GM12878 (cell line): ENCODE measurements at regions not wholly inside any gene's neighbourhood (a gene's known extent, or its start where the extent isn't known, plus 50 kb on each side); places are given as distances from the start of the nearest gene placed in this dataset.

Experiments
- ATAC-seq: fragments of 200-7000 bp; cut with Tn5 transposase; 3 replicates; pipeline ENCODE4 v1.9.1; 2020; ENCODE audit warnings: mild to moderate bottlenecking, moderate library complexity
- BruUV-seq: library from RNA; stranded (reverse); fragments of 400-500 nt; replicated peaks from 2 replicates; lab custom pipeline; 2021; lab: Mats Ljungman, UMichigan
- CTCF ChIA-PET: fragments of 300-600 bp; sonication (Branson Sonifier 250); formaldehyde crosslinking; extraction: SDS; loops from one replicate; lab custom pipeline; 2021; ENCODE audit warnings: inconsistent platforms; lab: Yijun Ruan, JAX
- POLR2A ChIA-PET: fragments of 350-600 bp; formaldehyde crosslinking; extraction: SDS; loops from one replicate; lab custom pipeline; 2021; ENCODE audit warnings: inconsistent platforms; lab: Charles Lee
- RAD21 ChIA-PET: fragments of 300-600 bp; sonication (Branson Sonifier 250); formaldehyde crosslinking; loops from one replicate; lab custom pipeline; 2023; ENCODE audit warnings: antibody characterized with exemption; ENCODE audit not compliant: unreplicated experiment; lab: Charles Lee
- SMC1A ChIA-PET: fragments of 300-600 bp; sonication (Branson Sonifier 250); formaldehyde crosslinking; loops from one replicate; lab custom pipeline; 2023; ENCODE audit not compliant: unreplicated experiment, uncharacterized antibody; lab: Charles Lee
- DNase-seq: peaks from one replicate; pipeline ENCODE4 v3.0.0-alpha.2; 2011; ENCODE audit warnings: low read depth, low spot score
- FAIRE-seq: peaks from 3 replicates; lab custom pipeline; 2011; peaks lifted over from hg19 to GRCh38; lab: Jason Lieb, UNC
- H2AFZ ChIP-seq: 2 replicates; pipeline ENCODE4 v1.6.0; 2011; ENCODE audit warnings: low read depth, low read length, control low read depth; ENCODE audit not compliant: control insufficient read depth
- H3K27ac ChIP-seq: 2 replicates; pipeline ENCODE4 v1.5.1; 2011; ENCODE audit warnings: control low read depth; ENCODE audit not compliant: control insufficient read depth, insufficient read depth
- H3K27me3 ChIP-seq, 2 experiments: replicated peaks in 1 of 2; 2 replicates each; pipeline versions ENCODE4 v1.6.0 to v1.6.1; 2011; ENCODE audit warnings: low read length in 1 of 2; ENCODE audit not compliant: control insufficient read depth in 2 of 2, insufficient read depth in 2 of 2
- H3K36me3 ChIP-seq, 2 experiments: 2 replicates each; pipeline ENCODE4 v1.5.1; 2011; ENCODE audit warnings: low read length in 1 of 2; ENCODE audit not compliant: control insufficient read depth in 2 of 2, insufficient read depth in 2 of 2
- H3K4me1 ChIP-seq: 2 replicates; pipeline ENCODE4 v1.6.1; 2011; ENCODE audit warnings: mild to moderate bottlenecking, low read length, moderate library complexity, mixed read lengths; ENCODE audit not compliant: control insufficient read depth, insufficient read depth
- H3K4me2 ChIP-seq: 2 replicates; pipeline ENCODE4 v1.6.0; 2011; ENCODE audit warnings: control low read depth; ENCODE audit not compliant: control insufficient read depth, insufficient read depth
- H3K4me3 ChIP-seq: fragments of 200-600 bp; sonication (generic); 2 replicates; pipeline ENCODE4 v1.5.1; 2016
- H3K79me2 ChIP-seq: 2 replicates; pipeline ENCODE4 v1.6.0; 2011; ENCODE audit warnings: low read length; ENCODE audit not compliant: control insufficient read depth, insufficient read depth
- H3K9ac ChIP-seq: 2 replicates; pipeline ENCODE4 v1.8.0; 2011; ENCODE audit warnings: low read length, control low read depth, mixed read lengths; ENCODE audit not compliant: control insufficient read depth, insufficient read depth
- H3K9me3 ChIP-seq: replicated peaks from 3 replicates; pipeline ENCODE4 v1.5.1; 2011; ENCODE audit warnings: mild to moderate bottlenecking, low read length; ENCODE audit not compliant: control insufficient read depth, insufficient read depth
- H4K20me1 ChIP-seq: 2 replicates; pipeline ENCODE4 v1.6.0; 2011; ENCODE audit not compliant: control insufficient read depth, insufficient read depth
- BHLHE40 ChIP-seq, 2 experiments: fragments of 450-650 bp in 1 of 2; IDR thresholded peaks; 2 replicates each; pipeline ENCODE4 v1.6.1; 2011 to 2017; ENCODE audit warnings: low read depth in 2 of 2, borderline replicate concordance in 1 of 2, improper control_type of control experiment in 1 of 2, low read length in 1 of 2, mild to moderate bottlenecking in 1 of 2
- CBFB ChIP-seq: IDR thresholded peaks from 2 replicates; pipeline ENCODE4 v1.6.1; 2016; ENCODE audit warnings: antibody characterized with exemption, low read depth
- EGR1 ChIP-seq, 2 experiments: IDR thresholded peaks; 1 replicate in 1 of 2; 2 replicates in 1 of 2; pipeline ENCODE4 v1.6.1; 2011 to 2012; ENCODE audit warnings: low read depth in 2 of 2, low read length in 2 of 2, borderline replicate concordance in 1 of 2, mild to moderate bottlenecking in 1 of 2, moderate library complexity in 1 of 2
- HDAC6 ChIP-seq: fragments of 200-600 bp; sonication (generic); IDR thresholded peaks from one replicate; pipeline ENCODE4 v1.8.0; 2017; ENCODE audit warnings: antibody characterized with exemption; ENCODE audit not compliant: unreplicated experiment
- NBN ChIP-seq: fragments of 450-650 bp; IDR thresholded peaks from 2 replicates; pipeline ENCODE4 v1.6.1; 2016
- NFXL1 ChIP-seq: fragments of 450-650 bp; IDR thresholded peaks from 2 replicates; pipeline ENCODE4 v1.6.1; 2017; ENCODE audit warnings: antibody characterized with exemption, mild to moderate bottlenecking, borderline replicate concordance
- SIX5 ChIP-seq: IDR thresholded peaks from 2 replicates; pipeline ENCODE4 v1.6.1; 2011; ENCODE audit warnings: mild to moderate bottlenecking, low read depth, low read length, moderate library complexity; ENCODE audit not compliant: severe bottlenecking
- TCF3 ChIP-seq: IDR thresholded peaks from 2 replicates; pipeline ENCODE4 v1.6.1; 2012; ENCODE audit warnings: low read depth, mild to moderate bottlenecking, low read length, borderline replicate concordance; ENCODE audit not compliant: insufficient read depth
- ZSCAN29 ChIP-seq: fragments of 450-650 bp; IDR thresholded peaks from 2 replicates; pipeline ENCODE4 v1.6.1; 2017; ENCODE audit warnings: mild to moderate bottlenecking, moderate library complexity
- WGBS: methylation state at CpG from one replicate; pipeline ENCODE4 v1.1.6; 2016; ENCODE audit warnings: low lambda C conversion rate; ENCODE audit not compliant: insufficient replicate concordance, insufficient coverage; ENCODE audit errors: missing lambda C conversion rate; 5-methylcytosine and 5-hydroxymethylcytosine counted together
- in situ Hi-C: fragments of 300-500 bp; cut with MboI; formaldehyde crosslinking; loops from 9 replicates; pipeline ENCODE4 v1.14.3; 2018; ENCODE audit warnings: mixed read lengths
- intact Hi-C: fragments of 100-400 bp; cut with micrococcal nuclease; formaldehyde crosslinking; loops from one replicate; pipeline ENCODE4 v1.14.2; 2022; ENCODE audit not compliant: unreplicated experiment
- TF ChIP-seq, protein P1 (sequence below): IDR thresholded peaks from 2 replicates; pipeline ENCODE4 v1.6.1; 2011; ENCODE audit warnings: mild to moderate bottlenecking, low read depth, low read length, moderate library complexity; ENCODE audit not compliant: insufficient replicate concordance
- TF ChIP-seq, protein P2 (sequence below): fragments of 450-650 bp; IDR thresholded peaks from 2 replicates; pipeline ENCODE4 v1.6.1; 2017; ENCODE audit warnings: antibody characterized with exemption, mild to moderate bottlenecking, moderate library complexity

DNA sequence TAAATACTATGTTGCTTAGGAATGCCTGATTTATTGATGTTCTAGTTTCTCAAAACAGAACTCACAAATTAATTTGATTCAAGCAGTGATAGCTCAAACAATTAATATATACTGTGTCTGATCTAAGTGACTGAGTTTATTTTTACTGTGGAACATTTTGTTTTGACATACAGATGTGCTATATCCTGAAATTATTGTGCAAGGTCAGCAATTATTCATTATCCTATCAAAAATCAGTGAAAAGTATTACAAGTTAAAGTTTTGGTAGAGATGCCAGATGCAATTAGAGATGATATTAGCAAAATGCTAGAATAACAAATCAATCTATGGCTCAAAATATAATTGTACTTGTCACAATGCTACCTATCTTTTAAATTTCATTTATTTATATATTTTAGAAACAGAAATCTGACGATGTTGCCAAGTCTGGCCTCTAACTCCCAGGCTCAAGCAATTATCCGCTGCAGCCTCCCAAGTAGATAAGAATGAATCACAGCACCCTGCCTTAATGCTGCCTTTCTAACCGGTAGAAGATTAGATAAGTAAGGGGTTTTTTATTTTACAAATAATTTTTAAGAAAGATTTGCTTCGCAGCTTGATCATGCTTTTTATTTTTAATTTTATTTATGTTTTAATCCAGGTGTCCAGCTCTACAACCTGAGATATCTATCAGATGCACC lies 825.5 kb upstream of the NDST4 start:
- no TSS peak for BruUV-seq
- ChIA-PET POLR2A (no interaction called here), RAD21 (no interaction called here), CTCF (interaction anchor here (1.2 kb wide), 1 partner anchor 12 kb away, joined by 4 read pairs; no protein-coding TSS in a partner anchor), SMC1A (no interaction called here)
- Histone ChIP-seq H3K4me3 (no peak overlapping the region), H3K79me2 (no peaks in the 10 kb centered on the region), H3K9ac (no peak overlapping the region), H3K27ac (no peak overlapping the region), H3K4me1 (no peaks in the 10 kb centered on the region), H3K4me2 (no peak overlapping the region), H3K9me3 (no peaks in the 10 kb centered on the region; the same call in 2 of the 3 replicates), H4K20me1 (no peaks in the 10 kb centered on the region), H3K36me3 (no peaks in the 10 kb centered on the region), H2AFZ (no peak overlapping the region), H3K27me3 (no peaks in the 10 kb centered on the region)
- intact Hi-C loops: no loop called here
- 24% methylated on average over 4 of the region's 4 CpGs for WGBS
- ATAC-seq: no peak
- no peak for DNase-seq
- TF ChIP-seq CBFB: no peak
- no peak for TF ChIP-seq TCF3
- TF ChIP-seq BHLHE40 (IDR thresholded peaks at IDR 0.05; ENCODE audit: borderline replicate concordance in 1 of 2, low read depth in 2 of 2, low read length in 1 of 2): no peak
- TF ChIP-seq, protein P1, sequence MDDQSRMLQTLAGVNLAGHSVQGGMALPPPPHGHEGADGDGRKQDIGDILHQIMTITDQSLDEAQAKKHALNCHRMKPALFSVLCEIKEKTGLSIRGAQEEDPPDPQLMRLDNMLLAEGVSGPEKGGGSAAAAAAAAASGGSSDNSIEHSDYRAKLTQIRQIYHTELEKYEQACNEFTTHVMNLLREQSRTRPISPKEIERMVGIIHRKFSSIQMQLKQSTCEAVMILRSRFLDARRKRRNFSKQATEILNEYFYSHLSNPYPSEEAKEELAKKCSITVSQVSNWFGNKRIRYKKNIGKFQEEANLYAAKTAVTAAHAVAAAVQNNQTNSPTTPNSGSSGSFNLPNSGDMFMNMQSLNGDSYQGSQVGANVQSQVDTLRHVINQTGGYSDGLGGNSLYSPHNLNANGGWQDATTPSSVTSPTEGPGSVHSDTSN: no peak
- TF ChIP-seq SIX5: no peak
- TF ChIP-seq HDAC6: no peak
- no peak for TF ChIP-seq EGR1 (IDR thresholded peaks at IDR 0.05; ENCODE audit: borderline replicate concordance in 1 of 2, low read depth in 2 of 2, low read length in 2 of 2)
- TF ChIP-seq, protein P2, sequence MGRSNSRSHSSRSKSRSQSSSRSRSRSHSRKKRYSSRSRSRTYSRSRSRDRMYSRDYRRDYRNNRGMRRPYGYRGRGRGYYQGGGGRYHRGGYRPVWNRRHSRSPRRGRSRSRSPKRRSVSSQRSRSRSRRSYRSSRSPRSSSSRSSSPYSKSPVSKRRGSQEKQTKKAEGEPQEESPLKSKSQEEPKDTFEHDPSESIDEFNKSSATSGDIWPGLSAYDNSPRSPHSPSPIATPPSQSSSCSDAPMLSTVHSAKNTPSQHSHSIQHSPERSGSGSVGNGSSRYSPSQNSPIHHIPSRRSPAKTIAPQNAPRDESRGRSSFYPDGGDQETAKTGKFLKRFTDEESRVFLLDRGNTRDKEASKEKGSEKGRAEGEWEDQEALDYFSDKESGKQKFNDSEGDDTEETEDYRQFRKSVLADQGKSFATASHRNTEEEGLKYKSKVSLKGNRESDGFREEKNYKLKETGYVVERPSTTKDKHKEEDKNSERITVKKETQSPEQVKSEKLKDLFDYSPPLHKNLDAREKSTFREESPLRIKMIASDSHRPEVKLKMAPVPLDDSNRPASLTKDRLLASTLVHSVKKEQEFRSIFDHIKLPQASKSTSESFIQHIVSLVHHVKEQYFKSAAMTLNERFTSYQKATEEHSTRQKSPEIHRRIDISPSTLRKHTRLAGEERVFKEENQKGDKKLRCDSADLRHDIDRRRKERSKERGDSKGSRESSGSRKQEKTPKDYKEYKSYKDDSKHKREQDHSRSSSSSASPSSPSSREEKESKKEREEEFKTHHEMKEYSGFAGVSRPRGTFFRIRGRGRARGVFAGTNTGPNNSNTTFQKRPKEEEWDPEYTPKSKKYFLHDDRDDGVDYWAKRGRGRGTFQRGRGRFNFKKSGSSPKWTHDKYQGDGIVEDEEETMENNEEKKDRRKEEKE: no peak
- no peak for TF ChIP-seq NFXL1
- no peak for TF ChIP-seq ZSCAN29
- no peak for TF ChIP-seq NBN
- no peak for FAIRE-seq
- in situ Hi-C loops: no loop called here
